ENCODE measurements at regions not wholly inside any gene's neighbourhood (a gene's known extent, or its start where the extent isn't known, plus 50 kb on each side); places are given as distances from the start of the nearest gene placed in this dataset.

- no peaks in the 10 kb centered on the region for H3F3A ChIP-seq (ENCODE audit: insufficient read depth, low read length, poor library complexity, severe bottlenecking)
- no peak overlapping the region for H2AFZ ChIP-seq (ENCODE audit: low read depth, low read length)
- no peaks in the 10 kb centered on the region for H4K20me1 ChIP-seq (ENCODE audit: insufficient read depth)
- no peak overlapping the region for H3K4me2 ChIP-seq (ENCODE audit: low read length)
- no peak overlapping the region for H3K27ac ChIP-seq (ENCODE audit: low read length)
- no peaks in the 10 kb centered on the region for H3K79me2 ChIP-seq (replicated peaks; ENCODE audit: insufficient read depth, low read length)
- H3K9me2 ChIP-seq (ENCODE audit: insufficient read depth, low read length): no peaks in the 10 kb centered on the region
- no peaks in the 10 kb centered on the region for H3K36me3 ChIP-seq (ENCODE audit: insufficient read depth, low read length)
- TF ChIP-seq, protein P1, sequence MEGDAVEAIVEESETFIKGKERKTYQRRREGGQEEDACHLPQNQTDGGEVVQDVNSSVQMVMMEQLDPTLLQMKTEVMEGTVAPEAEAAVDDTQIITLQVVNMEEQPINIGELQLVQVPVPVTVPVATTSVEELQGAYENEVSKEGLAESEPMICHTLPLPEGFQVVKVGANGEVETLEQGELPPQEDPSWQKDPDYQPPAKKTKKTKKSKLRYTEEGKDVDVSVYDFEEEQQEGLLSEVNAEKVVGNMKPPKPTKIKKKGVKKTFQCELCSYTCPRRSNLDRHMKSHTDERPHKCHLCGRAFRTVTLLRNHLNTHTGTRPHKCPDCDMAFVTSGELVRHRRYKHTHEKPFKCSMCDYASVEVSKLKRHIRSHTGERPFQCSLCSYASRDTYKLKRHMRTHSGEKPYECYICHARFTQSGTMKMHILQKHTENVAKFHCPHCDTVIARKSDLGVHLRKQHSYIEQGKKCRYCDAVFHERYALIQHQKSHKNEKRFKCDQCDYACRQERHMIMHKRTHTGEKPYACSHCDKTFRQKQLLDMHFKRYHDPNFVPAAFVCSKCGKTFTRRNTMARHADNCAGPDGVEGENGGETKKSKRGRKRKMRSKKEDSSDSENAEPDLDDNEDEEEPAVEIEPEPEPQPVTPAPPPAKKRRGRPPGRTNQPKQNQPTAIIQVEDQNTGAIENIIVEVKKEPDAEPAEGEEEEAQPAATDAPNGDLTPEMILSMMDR (IDR thresholded peaks at IDR 0.05; ENCODE audit: poor library complexity, severe bottlenecking): no peak
- TF ChIP-seq SMC3 (conservative IDR thresholded peaks at IDR 0.05; ENCODE audit: poor library complexity) (no peak), TAF1 (IDR thresholded peaks at IDR 0.05; ENCODE audit: low read depth) (no peak), EP300 (conservative IDR thresholded peaks at IDR 0.05; ENCODE audit: poor library complexity, severe bottlenecking) (no peak)
- TF ChIP-seq, protein P2, sequence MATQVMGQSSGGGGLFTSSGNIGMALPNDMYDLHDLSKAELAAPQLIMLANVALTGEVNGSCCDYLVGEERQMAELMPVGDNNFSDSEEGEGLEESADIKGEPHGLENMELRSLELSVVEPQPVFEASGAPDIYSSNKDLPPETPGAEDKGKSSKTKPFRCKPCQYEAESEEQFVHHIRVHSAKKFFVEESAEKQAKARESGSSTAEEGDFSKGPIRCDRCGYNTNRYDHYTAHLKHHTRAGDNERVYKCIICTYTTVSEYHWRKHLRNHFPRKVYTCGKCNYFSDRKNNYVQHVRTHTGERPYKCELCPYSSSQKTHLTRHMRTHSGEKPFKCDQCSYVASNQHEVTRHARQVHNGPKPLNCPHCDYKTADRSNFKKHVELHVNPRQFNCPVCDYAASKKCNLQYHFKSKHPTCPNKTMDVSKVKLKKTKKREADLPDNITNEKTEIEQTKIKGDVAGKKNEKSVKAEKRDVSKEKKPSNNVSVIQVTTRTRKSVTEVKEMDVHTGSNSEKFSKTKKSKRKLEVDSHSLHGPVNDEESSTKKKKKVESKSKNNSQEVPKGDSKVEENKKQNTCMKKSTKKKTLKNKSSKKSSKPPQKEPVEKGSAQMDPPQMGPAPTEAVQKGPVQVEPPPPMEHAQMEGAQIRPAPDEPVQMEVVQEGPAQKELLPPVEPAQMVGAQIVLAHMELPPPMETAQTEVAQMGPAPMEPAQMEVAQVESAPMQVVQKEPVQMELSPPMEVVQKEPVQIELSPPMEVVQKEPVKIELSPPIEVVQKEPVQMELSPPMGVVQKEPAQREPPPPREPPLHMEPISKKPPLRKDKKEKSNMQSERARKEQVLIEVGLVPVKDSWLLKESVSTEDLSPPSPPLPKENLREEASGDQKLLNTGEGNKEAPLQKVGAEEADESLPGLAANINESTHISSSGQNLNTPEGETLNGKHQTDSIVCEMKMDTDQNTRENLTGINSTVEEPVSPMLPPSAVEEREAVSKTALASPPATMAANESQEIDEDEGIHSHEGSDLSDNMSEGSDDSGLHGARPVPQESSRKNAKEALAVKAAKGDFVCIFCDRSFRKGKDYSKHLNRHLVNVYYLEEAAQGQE (IDR thresholded peaks at IDR 0.05; ENCODE audit: borderline replicate concordance): no peak
- H3K27me3 ChIP-seq (ENCODE audit: insufficient read depth, low read depth, low read length): no peaks in the 10 kb centered on the region
- no peaks in the 10 kb centered on the region for H3K9me3 ChIP-seq (ENCODE audit: low read length)
- H3K4me3 ChIP-seq (ENCODE audit: low read length): no peak overlapping the region
- H3K9ac ChIP-seq (ENCODE audit: low read length): no peak overlapping the region
Measured at GRCh38 chr4:120354381-120354780, 287.7 kb upstream of the MAD2L1 start.

GRCh38 chr4:120353235-120353634 lies 286.6 kb upstream of the MAD2L1 start:
- Histone ChIP-seq H3K4me2 (ENCODE audit: low read length) (no peak overlapping the region), H3K9me3 (ENCODE audit: low read length) (no peaks in the 10 kb centered on the region), H3K36me3 (ENCODE audit: insufficient read depth, low read length) (no peaks in the 10 kb centered on the region), H3K9me2 (ENCODE audit: insufficient read depth, low read length) (no peaks in the 10 kb centered on the region), H3K27ac (ENCODE audit: low read length) (no peak overlapping the region), H3K79me2 (replicated peaks; ENCODE audit: insufficient read depth, low read length) (no peaks in the 10 kb centered on the region), H2AFZ (ENCODE audit: low read depth, low read length) (no peak overlapping the region), H3K4me3 (ENCODE audit: low read length) (no peak overlapping the region), H3K27me3 (ENCODE audit: insufficient read depth, low read depth, low read length) (no peaks in the 10 kb centered on the region), H4K20me1 (ENCODE audit: insufficient read depth) (no peaks in the 10 kb centered on the region), H3F3A (ENCODE audit: insufficient read depth, low read length, poor library complexity, severe bottlenecking) (no peaks in the 10 kb centered on the region), H3K9ac (ENCODE audit: low read length) (no peak overlapping the region)
- TF ChIP-seq MXI1 (conservative IDR thresholded peaks at IDR 0.05; ENCODE audit: poor library complexity, severe bottlenecking) (no peak), RAD21 (conservative IDR thresholded peaks at IDR 0.05) (no peak), EZH2 (IDR thresholded peaks at IDR 0.05; ENCODE audit: borderline replicate concordance, insufficient read depth, low read length, poor library complexity, severe bottlenecking) (no peak), POLR2AphosphoS5 (IDR thresholded peaks at IDR 0.05) (no peak), EP300 (conservative IDR thresholded peaks at IDR 0.05; ENCODE audit: poor library complexity, severe bottlenecking) (no peak), SMC3 (conservative IDR thresholded peaks at IDR 0.05; ENCODE audit: poor library complexity) (no peak), TAF1 (IDR thresholded peaks at IDR 0.05; ENCODE audit: low read depth) (no peak)
- TF ChIP-seq, protein P1 (IDR thresholded peaks at IDR 0.05; ENCODE audit: poor library complexity, severe bottlenecking): no peak
- TF ChIP-seq, protein P2 (IDR thresholded peaks at IDR 0.05; ENCODE audit: borderline replicate concordance): no peak
